ENCODE measurements at regions not wholly inside any gene's neighbourhood (a gene's known extent, or its start where the extent isn't known, plus 50 kb on each side); places are given as distances from the start of the nearest gene placed in this dataset.

DNA sequence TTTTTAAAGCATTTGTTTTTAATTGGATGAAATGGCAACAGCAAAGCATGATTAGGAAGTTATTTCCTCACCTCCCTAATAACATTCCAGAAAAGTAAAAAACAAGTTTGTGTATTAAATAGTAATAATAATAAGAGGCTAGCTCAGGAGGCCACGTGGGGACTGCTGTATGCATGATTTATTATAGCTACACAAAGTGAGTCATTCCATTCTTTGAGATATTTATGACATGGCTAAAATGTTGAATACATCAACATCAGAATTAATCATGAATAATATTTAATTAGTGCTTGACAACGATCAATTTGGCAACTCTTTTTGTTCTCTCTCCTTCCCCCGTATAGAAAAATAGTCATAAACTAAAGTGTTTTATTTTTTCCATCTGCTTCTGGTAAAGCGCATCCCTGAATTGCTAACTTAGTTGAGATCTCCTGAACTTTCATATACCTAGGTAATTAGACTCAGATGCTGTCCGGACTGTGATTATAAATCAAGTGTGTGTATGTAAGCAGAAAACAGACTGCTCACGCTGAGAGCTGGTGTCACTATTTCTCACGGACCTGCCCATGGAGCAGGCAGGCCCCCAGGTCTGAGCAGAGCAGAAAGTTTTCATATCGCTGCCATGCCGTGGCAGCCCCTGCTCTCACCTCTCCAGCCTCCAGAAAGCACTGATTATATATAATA is 125.7 kb downstream of the WT1 start:
- TF ChIP-seq CTCF (IDR thresholded peaks at IDR 0.05) (no peak), POLR2A (IDR thresholded peaks at IDR 0.05) (no peak)
